Epidermal melanocyte (primary cell): ENCODE measurements at regions not wholly inside any gene's neighbourhood (a gene's known extent, or its start where the extent isn't known, plus 50 kb on each side); places are given as distances from the start of the nearest gene placed in this dataset.

ENCODE experiments used
- DNase-seq: peaks from one replicate; pipeline ENCODE4 v3.0.0; 2011; ENCODE audit warnings: low spot score; ENCODE audit not compliant: insufficient read length

DNA sequence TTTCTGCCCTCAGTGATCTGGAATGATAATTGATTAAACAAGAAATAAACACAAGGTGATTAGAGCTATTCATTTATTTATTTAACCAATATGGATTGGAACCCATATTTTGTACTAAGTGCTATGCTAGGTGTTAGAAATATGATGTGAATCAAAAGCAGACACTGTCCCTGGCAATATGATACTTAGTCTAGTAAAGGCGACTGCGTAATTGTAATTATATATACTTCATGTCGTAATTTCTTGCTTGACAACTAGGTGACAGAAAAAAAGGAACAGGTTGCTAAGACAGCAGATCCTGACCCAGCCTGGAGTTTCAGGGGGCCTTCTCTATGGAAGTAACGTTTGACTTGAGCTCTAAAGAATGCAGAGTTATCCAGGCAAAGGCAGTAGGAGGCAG lies 236.5 kb upstream of the F9 start:
- no peak for DNase-seq

DNA sequence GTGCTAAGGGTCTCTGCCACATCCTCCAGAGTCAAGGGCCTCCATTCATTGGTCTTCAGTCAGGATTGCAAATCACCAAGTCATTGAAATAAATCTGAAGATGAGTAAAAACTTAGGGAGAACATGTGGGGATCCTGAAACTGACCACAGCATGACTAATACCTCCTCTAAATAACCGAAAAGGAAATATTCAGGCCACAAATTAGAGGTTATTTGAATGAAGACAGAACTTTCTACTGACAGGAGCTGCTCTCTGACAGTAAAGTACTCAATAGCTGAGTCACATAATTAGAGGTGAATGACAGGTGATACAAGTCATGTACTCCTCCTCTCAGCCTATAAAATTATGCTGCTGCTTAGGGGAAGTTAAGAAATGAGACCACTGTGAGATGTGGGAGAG lies 240.2 kb upstream of the F9 start:
- DNase-seq = no peak

DNA sequence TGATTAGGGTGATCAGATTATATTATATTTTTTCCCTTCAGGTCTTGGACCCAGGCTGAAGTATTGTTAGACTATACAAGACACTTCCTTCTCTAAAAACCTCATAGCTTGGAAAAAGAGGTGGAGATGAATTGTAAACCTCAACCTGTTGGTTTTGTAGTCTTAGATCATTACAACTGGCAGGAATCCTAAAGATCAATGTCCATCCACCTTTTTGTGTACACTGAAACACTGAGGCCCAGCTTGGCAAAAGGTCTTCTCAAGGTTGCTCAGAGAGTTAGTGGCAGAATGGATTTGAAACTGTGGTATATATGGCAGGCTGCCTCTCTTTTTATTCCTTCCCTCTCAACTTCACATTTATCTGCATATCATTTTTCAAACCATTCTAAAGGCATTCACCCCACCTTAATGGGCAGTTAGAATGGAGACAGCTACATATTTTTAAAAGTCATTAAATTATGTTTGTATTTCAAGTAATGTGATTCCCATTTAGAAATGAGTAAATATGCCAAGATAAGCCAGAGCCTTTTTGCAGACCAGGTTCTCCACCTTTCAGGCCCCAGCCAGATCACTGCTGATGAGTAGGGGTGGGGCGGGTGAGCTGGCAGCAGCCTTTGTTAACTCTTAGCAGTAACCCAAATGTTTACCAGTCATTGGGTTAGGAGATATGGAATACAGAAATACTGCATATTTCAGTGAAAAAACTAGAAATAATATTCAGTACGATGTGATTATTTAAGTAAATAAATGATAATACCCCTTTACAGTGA lies 243.2 kb upstream of the F9 start:
- no peak for DNase-seq

- no peak for DNase-seq
Observed at GRCh38 chrX:139286342-139286741, 244.2 kb upstream of the F9 start.

DNA sequence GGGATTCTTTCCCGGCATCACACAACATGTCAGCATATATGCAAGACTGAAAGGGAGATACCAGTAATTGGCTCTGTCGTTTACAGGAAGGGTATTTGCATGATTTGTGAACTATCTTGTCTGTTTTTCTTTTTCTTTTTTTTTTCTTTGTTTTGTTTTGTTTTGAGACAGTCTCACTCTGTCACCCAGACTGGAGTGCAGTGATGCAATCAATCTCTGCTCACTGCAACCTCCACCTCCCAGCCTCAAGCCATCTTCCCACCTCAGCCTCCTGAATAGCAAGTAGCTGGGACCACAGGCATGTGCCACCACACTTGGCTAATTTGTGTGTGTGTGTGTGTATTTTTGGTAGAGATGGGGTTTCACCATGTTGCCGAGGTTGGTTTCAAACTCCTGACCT lies 262.7 kb upstream of the F9 start:
- no peak for DNase-seq

GRCh38 chrX:139246295-139246694 lies 284.2 kb upstream of the F9 start:
- no peak for DNase-seq

DNA sequence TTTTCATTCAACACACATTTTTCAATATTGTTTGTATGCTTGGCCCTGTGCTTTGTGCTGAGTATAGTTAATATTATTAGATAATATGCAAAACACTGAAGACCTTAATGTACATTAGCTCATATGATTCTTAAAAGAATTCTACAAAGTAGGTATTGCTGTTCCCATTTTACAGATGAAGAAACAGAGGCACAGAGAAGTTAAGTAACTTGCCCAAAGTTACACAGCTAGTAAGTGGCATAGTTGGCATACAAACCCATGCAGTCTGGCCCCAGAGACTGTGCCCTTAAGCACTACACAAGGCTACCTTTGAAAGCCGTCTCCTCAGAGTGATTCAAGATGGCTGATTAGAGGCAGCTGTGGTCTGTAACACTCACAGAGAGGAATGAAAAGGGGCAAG lies 293.4 kb upstream of the F9 start:
- DNase-seq = no peak

DNA sequence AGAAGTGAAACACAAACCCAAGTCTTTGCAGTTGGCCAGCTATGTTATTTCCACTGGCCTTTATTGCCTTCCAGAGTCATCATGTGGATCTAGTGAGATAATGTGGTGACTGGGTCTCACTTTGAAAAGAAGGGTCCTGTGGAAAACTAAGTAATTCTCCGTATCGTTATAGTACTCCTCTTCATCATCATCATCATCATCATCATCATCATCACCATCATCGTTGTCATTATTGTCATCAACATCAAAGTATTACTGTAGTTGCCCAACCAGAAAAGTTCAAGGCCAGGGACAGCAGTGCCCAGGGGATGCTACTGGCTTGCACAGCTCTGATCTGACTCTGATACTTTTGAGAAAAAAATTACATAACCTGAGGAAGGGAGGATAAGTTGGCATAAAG lies 295.6 kb upstream of the F9 start:
- DNase-seq = no peak

DNA sequence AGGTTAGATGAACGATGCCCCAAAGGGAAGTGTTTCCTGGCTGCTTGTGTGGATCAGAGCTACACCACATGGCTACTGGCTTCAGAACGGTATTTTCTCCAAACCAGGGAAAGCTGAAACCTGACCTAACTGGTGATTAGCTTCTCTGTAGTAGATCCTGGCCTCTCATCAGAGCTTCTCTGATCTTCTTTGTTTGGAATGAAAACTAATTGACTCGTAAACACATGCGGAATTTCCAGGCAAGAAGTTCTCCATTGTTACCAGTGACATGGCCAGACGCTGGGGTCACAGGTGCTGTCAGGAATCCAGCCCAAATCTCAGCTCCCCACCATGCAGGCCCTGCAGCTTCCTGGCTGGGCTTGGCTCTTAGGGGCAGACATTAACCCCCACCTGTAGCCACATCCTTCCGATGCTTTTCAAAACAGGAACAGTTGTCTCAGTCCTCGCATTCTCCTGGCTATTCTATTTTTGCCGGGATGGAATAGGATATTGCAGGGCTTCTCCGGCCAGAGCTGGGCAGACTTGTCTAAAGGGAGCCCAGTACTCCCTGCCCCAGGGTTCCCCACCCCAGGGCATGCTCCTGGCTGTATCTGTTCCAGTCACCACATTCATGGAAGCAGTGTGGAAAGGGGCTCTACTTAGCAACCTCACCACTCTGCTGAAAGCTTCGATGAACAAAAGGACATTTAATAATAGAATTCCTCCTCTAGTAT lies 305.4 kb upstream of the F9 start:
- no peak for DNase-seq

GRCh38 chrX:139222511-139223200 lies 307.9 kb upstream of the F9 start:
- DNase-seq = no peak

DNA sequence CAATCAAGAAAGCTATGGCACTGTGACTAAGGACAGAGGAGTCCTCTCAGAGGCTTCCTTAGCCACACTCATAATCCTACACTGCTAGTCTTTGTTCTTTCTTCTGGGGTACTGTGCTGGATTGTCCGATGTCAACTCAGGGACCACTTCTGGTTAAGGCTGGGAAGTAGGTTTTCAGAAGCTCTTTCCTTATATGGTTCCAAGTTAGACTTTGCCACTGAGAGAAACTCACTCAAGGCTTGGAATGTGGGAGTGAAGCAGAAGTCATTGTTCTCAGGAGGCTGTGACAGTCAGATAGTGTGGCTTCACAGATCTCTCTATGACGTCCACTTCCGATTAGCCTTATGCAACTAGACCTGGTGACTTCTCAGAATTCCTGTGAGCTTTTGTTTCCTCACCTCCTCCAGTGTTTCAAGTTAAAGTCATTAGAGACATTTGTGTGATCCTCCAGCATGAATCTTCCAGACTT lies 317.3 kb upstream of the F9 start:
- DNase-seq = no peak

- DNase-seq = no peak
Observed at GRCh38 chrX:139211568-139212182, 318.9 kb upstream of the F9 start.

DNA sequence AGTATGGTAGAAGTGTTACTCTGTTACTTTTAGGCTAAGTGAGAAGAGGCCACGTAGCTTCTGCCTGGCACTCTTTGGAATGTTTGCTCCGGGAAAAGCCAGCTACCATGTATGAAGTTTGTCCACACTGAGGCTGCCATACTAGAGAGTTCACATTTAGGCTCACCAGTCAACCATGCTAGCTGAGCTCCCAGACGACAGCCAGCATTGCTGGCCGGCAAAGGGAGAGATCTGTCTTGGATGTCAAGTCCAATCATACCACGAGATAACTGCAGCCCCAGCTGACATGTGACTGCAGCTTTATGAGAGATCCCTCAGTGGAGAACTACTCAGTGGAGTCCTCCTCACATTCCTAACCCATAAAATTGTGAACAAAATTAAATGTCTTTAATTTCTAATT lies 321.2 kb upstream of the F9 start:
- DNase-seq = no peak

DNA sequence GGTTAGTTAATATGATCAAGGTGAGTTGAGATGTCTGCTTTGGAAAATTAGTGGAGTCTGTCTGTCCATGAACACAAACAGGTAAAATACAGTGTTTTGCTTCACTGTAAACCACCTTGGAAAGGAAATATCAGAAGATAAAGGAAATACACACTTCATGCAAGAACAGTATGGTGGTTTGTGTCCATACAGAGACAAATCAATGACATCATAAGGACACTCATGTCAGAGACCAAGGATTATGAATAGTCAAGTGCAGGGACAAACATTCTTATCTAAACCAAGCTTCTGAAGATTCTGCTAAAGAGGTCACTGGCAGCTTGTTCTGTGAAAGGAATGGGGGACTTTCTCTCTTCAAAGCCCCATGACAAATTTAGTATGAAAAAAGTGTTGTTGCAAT lies 322.9 kb upstream of the F9 start:
- no peak for DNase-seq

GRCh38 chrX:139206914-139207313 lies 323.6 kb upstream of the F9 start:
- no peak for DNase-seq

- DNase-seq = no peak
Observed at GRCh38 chrX:139204898-139205667, 325.5 kb upstream of the F9 start.

- no peak for DNase-seq
Observed at GRCh38 chrX:139204571-139204897, 326.0 kb upstream of the F9 start.

DNA sequence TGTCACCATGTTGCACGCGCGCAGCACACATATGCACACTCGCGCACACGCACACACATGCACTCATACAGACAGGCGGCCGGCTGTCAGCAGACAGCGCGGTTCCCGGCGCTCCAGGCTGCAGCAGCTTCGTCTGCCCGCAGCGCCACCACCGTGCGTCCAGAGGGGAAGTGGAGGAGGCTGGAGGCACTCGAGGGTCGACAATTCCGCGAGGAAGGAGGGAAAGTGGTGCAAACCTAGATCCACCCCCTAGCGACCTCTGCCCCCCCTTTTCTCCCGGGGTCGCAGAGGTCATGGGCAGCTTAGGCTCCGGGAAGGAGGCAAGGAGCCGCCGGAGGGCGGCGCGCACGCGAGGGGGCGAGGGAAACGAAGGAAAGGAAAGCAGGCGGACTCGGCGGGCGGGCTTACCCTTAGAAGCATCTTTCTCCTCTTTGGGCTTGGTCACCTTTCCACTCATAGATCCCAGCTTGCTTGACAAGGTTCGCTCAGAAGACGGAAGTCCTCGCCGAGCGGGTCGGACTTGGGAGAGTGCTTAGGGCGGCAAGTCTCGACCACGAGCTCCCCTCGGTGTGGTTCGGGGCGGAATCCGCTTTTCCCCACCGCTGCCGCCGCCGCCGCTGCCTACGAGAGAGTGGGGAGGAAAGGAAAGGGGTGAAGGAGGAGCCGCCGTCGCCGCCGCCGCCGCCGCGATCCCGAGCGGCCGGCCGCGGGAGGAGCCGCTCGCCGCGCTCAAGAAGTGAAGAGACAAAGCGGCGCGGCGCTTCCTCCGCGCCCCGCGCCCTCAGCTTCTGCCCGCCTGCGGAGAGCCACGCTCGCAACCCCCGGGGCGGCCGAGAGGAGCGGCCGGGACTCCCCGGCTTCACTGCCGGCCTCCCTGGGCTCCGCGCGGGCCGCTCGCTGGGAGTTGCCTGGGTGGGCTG lies 326.6 kb upstream of the F9 start:
- no peak for DNase-seq

DNA sequence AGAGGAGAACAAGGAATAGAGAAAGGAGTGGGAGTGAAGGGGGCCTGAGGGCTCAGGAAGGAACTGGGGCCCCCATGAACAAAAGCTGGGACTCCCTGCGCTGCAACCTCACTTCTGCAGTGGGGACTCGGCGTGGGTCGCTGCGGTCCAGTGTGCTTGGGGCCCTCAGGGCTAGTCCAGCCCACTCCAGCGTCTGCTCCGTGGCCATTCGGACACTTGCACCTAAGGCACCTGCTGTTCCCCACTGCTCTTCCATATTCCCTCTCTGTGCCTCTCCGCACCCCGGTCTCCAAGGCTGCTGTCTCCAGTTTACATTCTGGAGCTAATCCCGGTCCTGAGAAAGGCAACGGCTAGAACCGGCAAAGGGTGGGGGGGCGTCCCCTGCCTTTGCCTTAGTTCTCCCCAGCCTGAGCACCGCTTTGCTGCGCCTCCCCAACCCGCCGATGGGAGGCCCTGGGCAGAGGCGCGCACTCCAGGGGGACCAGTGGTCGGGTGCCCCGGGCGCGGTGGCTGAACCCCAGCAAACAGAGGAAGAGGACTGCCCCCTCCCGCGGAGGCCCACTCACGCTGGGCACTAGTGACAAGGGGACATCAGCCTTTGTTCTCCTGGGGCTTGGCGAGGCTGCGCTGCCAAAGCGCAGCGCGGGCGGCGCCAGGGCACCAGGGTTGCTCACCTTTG lies 327.7 kb upstream of the F9 start:
- no peak for DNase-seq

- DNase-seq = no peak
Observed at GRCh38 chrX:139201924-139202323, 328.6 kb upstream of the F9 start.
